Activated CD4-positive, alpha-beta T cell treated with anti-CD3 and anti-CD28 coated beads, Interleukin-2, amount 50 U/mL, for 48 hours (primary cell): ENCODE measurements at regions not wholly inside any gene's neighbourhood (a gene's known extent, or its start where the extent isn't known, plus 50 kb on each side); places are given as distances from the start of the nearest gene placed in this dataset.

Source experiments
- DNase-seq, 2 experiments: peaks; one replicate each; pipeline ENCODE4 v3.0.0-alpha.2; 2020

- no peak for DNase-seq
Observed at GRCh38 chr20:39152742-39153141, 190.6 kb downstream of the DHX35 start.

GRCh38 chr20:39152126-39152525, 190.0 kb downstream of the DHX35 start:
- DNase-seq, result no peak

- DNase-seq, result no peak
Observed at GRCh38 chr20:39150501-39150900, 188.4 kb downstream of the DHX35 start.

- no peak for DNase-seq
Observed at GRCh38 chr20:39146394-39146793, 184.2 kb downstream of the DHX35 start.

- DNase-seq, result no peak
Observed at GRCh38 chr20:39145921-39146320, 183.8 kb downstream of the DHX35 start.

GRCh38 chr20:39144757-39145156, 182.6 kb downstream of the DHX35 start:
- DNase-seq, result no peak

- DNase-seq, result no peak
Observed at GRCh38 chr20:39142407-39143096, 180.4 kb downstream of the DHX35 start.

- no peak for DNase-seq
Observed at GRCh38 chr20:39137299-39137698, 175.2 kb downstream of the DHX35 start.

- no peak for DNase-seq
Observed at GRCh38 chr20:39136798-39137197, 174.7 kb downstream of the DHX35 start.

GRCh38 chr20:39135885-39136544, 173.9 kb downstream of the DHX35 start:
- no peak for DNase-seq

GRCh38 chr20:39133201-39133600, 171.1 kb downstream of the DHX35 start:
- DNase-seq, result no peak

GRCh38 chr20:39132511-39132910, 170.4 kb downstream of the DHX35 start:
- DNase-seq, result no peak

- DNase-seq, result no peak
Observed at GRCh38 chr20:39132093-39132492, 169.9 kb downstream of the DHX35 start.

GRCh38 chr20:39130627-39131026, 168.5 kb downstream of the DHX35 start:
- DNase-seq, result no peak

GRCh38 chr20:39129523-39129922, 167.4 kb downstream of the DHX35 start:
- no peak for DNase-seq

- no peak for DNase-seq
Observed at GRCh38 chr20:39124064-39124463, 161.9 kb downstream of the DHX35 start.

GRCh38 chr20:39123185-39123557, 161.0 kb downstream of the DHX35 start:
- no peak for DNase-seq

- DNase-seq, result no peak
Observed at GRCh38 chr20:39117491-39117890, 155.3 kb downstream of the DHX35 start.

GRCh38 chr20:39116020-39116419, 153.9 kb downstream of the DHX35 start:
- DNase-seq, result no peak

GRCh38 chr20:39112178-39112743, 150.1 kb downstream of the DHX35 start:
- peak; percentile 3 to 16 for DNase-seq

GRCh38 chr20:39111359-39112177, 149.4 kb downstream of the DHX35 start:
- no peak for DNase-seq

GRCh38 chr20:39110819-39111136, 148.6 kb downstream of the DHX35 start:
- no peak for DNase-seq

- DNase-seq, result no peak
Observed at GRCh38 chr20:39109933-39110818, 148.0 kb downstream of the DHX35 start.
